Tibial nerve (tissue), 4 donors: ENCODE measurements at regions not wholly inside any gene's neighbourhood (a gene's known extent, or its start where the extent isn't known, plus 50 kb on each side); places are given as distances from the start of the nearest gene placed in this dataset.

Source experiments
- EP300 ChIP-seq, 2 donors: sonication (generic); formaldehyde crosslinking; IDR thresholded peaks; one replicate each; pipeline ENCODE4 v1.6.1; 2017; ENCODE audit warnings: antibody characterized with exemption in 2 of 2, mild to moderate bottlenecking in 1 of 2
- TF ChIP-seq, protein P1 (sequence below), 5 experiments: fragments of 200-600 bp in 3 of 5; fragments of 450-650 bp in 2 of 5; sonication (generic) in 3 of 5; IDR thresholded peaks; one replicate each; pipeline ENCODE4 v1.5.1; 2016 to 2019; ENCODE audit warnings: antibody characterized with exemption in 5 of 5, mild to moderate bottlenecking in 3 of 5, moderate library complexity in 2 of 5

GRCh38 chr14:71289536-71289935 lies 382.3 kb downstream of the PCNX1 start:
- TF ChIP-seq, protein P1, sequence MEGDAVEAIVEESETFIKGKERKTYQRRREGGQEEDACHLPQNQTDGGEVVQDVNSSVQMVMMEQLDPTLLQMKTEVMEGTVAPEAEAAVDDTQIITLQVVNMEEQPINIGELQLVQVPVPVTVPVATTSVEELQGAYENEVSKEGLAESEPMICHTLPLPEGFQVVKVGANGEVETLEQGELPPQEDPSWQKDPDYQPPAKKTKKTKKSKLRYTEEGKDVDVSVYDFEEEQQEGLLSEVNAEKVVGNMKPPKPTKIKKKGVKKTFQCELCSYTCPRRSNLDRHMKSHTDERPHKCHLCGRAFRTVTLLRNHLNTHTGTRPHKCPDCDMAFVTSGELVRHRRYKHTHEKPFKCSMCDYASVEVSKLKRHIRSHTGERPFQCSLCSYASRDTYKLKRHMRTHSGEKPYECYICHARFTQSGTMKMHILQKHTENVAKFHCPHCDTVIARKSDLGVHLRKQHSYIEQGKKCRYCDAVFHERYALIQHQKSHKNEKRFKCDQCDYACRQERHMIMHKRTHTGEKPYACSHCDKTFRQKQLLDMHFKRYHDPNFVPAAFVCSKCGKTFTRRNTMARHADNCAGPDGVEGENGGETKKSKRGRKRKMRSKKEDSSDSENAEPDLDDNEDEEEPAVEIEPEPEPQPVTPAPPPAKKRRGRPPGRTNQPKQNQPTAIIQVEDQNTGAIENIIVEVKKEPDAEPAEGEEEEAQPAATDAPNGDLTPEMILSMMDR (IDR thresholded peaks at IDR 0.05) = no peak
- no peak for TF ChIP-seq EP300 (IDR thresholded peaks at IDR 0.05)
